H9 (cell line): ENCODE measurements at regions not wholly inside any gene's neighbourhood (a gene's known extent, or its start where the extent isn't known, plus 50 kb on each side); places are given as distances from the start of the nearest gene placed in this dataset.

ENCODE experiments used
- DNase-seq: peaks from one replicate; pipeline ENCODE4 v3.0.0-alpha.2; 2017
- H2AFZ ChIP-seq: one replicate; pipeline ENCODE4 v1.6.1; 2013; ENCODE audit warnings: mild to moderate bottlenecking, low read length, control low read depth, moderate library complexity
- H2AK5ac ChIP-seq: 2 replicates; pipeline ENCODE4 v1.6.1; 2013; ENCODE audit warnings: low read length, control low read depth, mixed read lengths; ENCODE audit not compliant: insufficient read length
- H2BK120ac ChIP-seq: one replicate; pipeline ENCODE4 v1.6.1; 2013; ENCODE audit warnings: low read depth, mild to moderate bottlenecking, low read length, control low read depth, inconsistent platforms; ENCODE audit not compliant: poor library complexity, severe bottlenecking
- H2BK12ac ChIP-seq: 2 replicates; pipeline ENCODE4 v1.6.1; 2013; ENCODE audit warnings: low read length, control low read depth, mixed read lengths, low read depth; ENCODE audit not compliant: insufficient read length
- H2BK15ac ChIP-seq: 2 replicates; pipeline ENCODE4 v1.6.1; 2013; ENCODE audit warnings: low read depth, low read length, control low read depth
- H2BK20ac ChIP-seq: one replicate; pipeline ENCODE4 v1.6.1; 2013; ENCODE audit warnings: low read depth, mild to moderate bottlenecking, low read length, control low read depth, inconsistent platforms; ENCODE audit not compliant: poor library complexity, severe bottlenecking
- H2BK5ac ChIP-seq: 2 replicates; pipeline ENCODE4 v1.6.1; 2013; ENCODE audit warnings: low read length, control low read depth, mixed read lengths; ENCODE audit not compliant: insufficient read length
- H3K14ac ChIP-seq: 2 replicates; pipeline ENCODE4 v1.6.1; 2013; ENCODE audit warnings: low read length, control low read depth; ENCODE audit not compliant: insufficient read depth
- H3K18ac ChIP-seq: 2 replicates; pipeline ENCODE4 v1.6.1; 2013; ENCODE audit warnings: low read depth, mild to moderate bottlenecking, mixed read lengths, low read length, control low read depth; ENCODE audit not compliant: insufficient read length
- H3K23ac ChIP-seq: 2 replicates; pipeline ENCODE4 v1.6.1; 2013; ENCODE audit warnings: low read length, control low read depth, mixed read lengths, low read depth; ENCODE audit not compliant: insufficient read length
- H3K23me2 ChIP-seq: 2 replicates; pipeline ENCODE4 v1.6.1; 2013; ENCODE audit warnings: low read depth, mild to moderate bottlenecking, mixed read lengths, low read length, control low read depth; ENCODE audit not compliant: insufficient read length, poor library complexity, severe bottlenecking
- H3K27ac ChIP-seq: 2 replicates; pipeline ENCODE4 v1.5.1; 2013; ENCODE audit warnings: low read length, control low read depth, mixed read lengths, low read depth; ENCODE audit not compliant: insufficient read length
- H3K27me3 ChIP-seq: 2 replicates; pipeline ENCODE4 v1.6.1; 2013; ENCODE audit warnings: low read length, control low read depth, inconsistent platforms; ENCODE audit not compliant: insufficient read depth
- H3K4ac ChIP-seq: 2 replicates; pipeline ENCODE4 v1.6.1; 2013; ENCODE audit warnings: low read depth, mild to moderate bottlenecking, control low read depth, inconsistent platforms, low read length, moderate library complexity
- H3K4me1 ChIP-seq: 2 replicates; pipeline ENCODE4 v1.6.1; 2013; ENCODE audit warnings: low read length, control low read depth, inconsistent platforms; ENCODE audit not compliant: insufficient read depth
- H3K4me2 ChIP-seq: 2 replicates; pipeline ENCODE4 v1.6.1; 2013; ENCODE audit warnings: low read length, control low read depth, mixed read lengths; ENCODE audit not compliant: insufficient read length, insufficient read depth
- H3K56ac ChIP-seq: 2 replicates; pipeline ENCODE4 v1.6.1; 2013; ENCODE audit warnings: low read depth, mild to moderate bottlenecking, mixed read lengths, low read length, control low read depth; ENCODE audit not compliant: insufficient read length
- H3K79me1 ChIP-seq: 2 replicates; pipeline ENCODE4 v1.6.1; 2013; ENCODE audit warnings: low read depth, mild to moderate bottlenecking, moderate library complexity, low read length, control low read depth, inconsistent platforms; ENCODE audit not compliant: insufficient read depth, poor library complexity, severe bottlenecking
- H3K79me2 ChIP-seq: 2 replicates; pipeline ENCODE4 v1.6.1; 2013; ENCODE audit warnings: low read length, control low read depth, inconsistent platforms; ENCODE audit not compliant: insufficient read depth
- H3K9ac ChIP-seq: 2 replicates; pipeline ENCODE4 v1.6.1; 2013; ENCODE audit warnings: low read length, control low read depth, mixed read lengths; ENCODE audit not compliant: insufficient read length; ENCODE audit errors: extremely low read depth
- H3K9me3 ChIP-seq: one replicate; pipeline ENCODE4 v1.6.1; 2013; ENCODE audit warnings: low read depth, low read length, inconsistent platforms; ENCODE audit not compliant: control insufficient read depth
- H3T11ph ChIP-seq: one replicate; pipeline ENCODE4 v1.6.1; 2013; ENCODE audit warnings: mild to moderate bottlenecking, low read length, control low read depth, inconsistent platforms
- H4K20me1 ChIP-seq: one replicate; pipeline ENCODE4 v1.6.1; 2013; ENCODE audit not compliant: control insufficient read depth, insufficient read length, insufficient read depth
- H4K5ac ChIP-seq: 2 replicates; pipeline ENCODE4 v1.6.1; 2013; ENCODE audit warnings: low read depth, mild to moderate bottlenecking, mixed read lengths, low read length, control low read depth; ENCODE audit not compliant: insufficient read length
- H4K8ac ChIP-seq: replicated peaks from 2 replicates; pipeline ENCODE4 v1.6.1; 2013; ENCODE audit warnings: low read length, control low read depth, mixed read lengths, low read depth; ENCODE audit not compliant: insufficient read length
- H4K91ac ChIP-seq: 2 replicates; pipeline ENCODE4 v1.6.1; 2013; ENCODE audit warnings: low read depth, mild to moderate bottlenecking, moderate library complexity, mixed read lengths, low read length, control low read depth; ENCODE audit not compliant: insufficient read length
- H3K27ac Mint-ChIP-seq, 3 experiments: 2 replicates in 2 of 3; 3 replicates in 1 of 3; pipeline ENCODE4 v1.8.0; 2020 to 2021; ENCODE audit warnings: mixed read lengths in 3 of 3, mild to moderate bottlenecking in 1 of 3, moderate library complexity in 1 of 3
- H3K27me3 Mint-ChIP-seq: 2 replicates; pipeline ENCODE4 v1.8.0; 2021; ENCODE audit warnings: low read depth, mild to moderate bottlenecking, moderate library complexity, mixed read lengths
- H3K36me3 Mint-ChIP-seq, 3 experiments: 2 replicates in 2 of 3; 3 replicates in 1 of 3; pipeline ENCODE4 v1.8.0; 2020 to 2021; ENCODE audit warnings: low read depth in 3 of 3, mixed read lengths in 3 of 3; ENCODE audit not compliant: insufficient read depth in 1 of 3
- H3K4me1 Mint-ChIP-seq, 2 experiments: 2 replicates each; pipeline ENCODE4 v1.8.0; 2020; ENCODE audit warnings: mixed read lengths in 2 of 2
- H3K4me3 Mint-ChIP-seq, 2 experiments: 2 replicates in 1 of 2; 3 replicates in 1 of 2; pipeline ENCODE4 v1.8.0; 2020 to 2021; ENCODE audit warnings: mild to moderate bottlenecking in 2 of 2, mixed read lengths in 2 of 2, moderate library complexity in 1 of 2
- H3K9me3 Mint-ChIP-seq, 2 experiments: 2 replicates in 1 of 2; 3 replicates in 1 of 2; pipeline ENCODE4 v1.8.0; 2020; ENCODE audit warnings: mild to moderate bottlenecking in 2 of 2, mixed read lengths in 2 of 2, moderate library complexity in 1 of 2
- CTCF ChIP-seq: fragments of 200-600 bp; sonication (generic); conservative IDR thresholded peaks from 3 replicates; pipeline ENCODE4 v1.8.0; 2021; ENCODE audit warnings: antibody characterized with exemption, mild to moderate bottlenecking
- WGBS: extraction: QIAGEN DNeasy Blood & Tissue Kit; methylation state at CpG from one replicate; pipeline ENCODE4 v1.1.7; 2013; ENCODE audit warnings: missing lambda C conversion rate, low lambda C conversion rate, mixed read lengths; ENCODE audit not compliant: insufficient read length; ENCODE audit errors: extremely low coverage; 5-methylcytosine and 5-hydroxymethylcytosine counted together

DNA sequence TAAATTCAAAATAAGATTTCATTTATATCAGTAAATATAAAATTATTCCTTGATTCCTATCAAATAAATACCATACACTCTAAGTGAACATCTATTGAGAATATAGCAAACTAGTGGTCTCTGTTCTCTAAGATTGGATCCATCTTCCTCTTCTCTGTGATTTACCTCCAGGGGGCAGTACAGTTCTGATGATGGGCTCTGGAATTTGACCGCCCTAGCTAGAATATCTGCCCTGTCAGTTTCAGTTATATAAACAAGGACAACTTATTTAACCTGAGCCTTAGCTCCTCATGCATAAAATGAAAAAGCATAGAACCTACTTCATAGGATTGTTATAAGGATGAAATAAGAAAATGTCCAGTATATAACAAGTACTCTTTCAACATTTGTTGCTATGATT, 171.1 kb upstream of the CCDC54 start:
- peak; percentile 90 for TF ChIP-seq CTCF
- no peak overlapping the region for H3K4ac ChIP-seq
- H2BK120ac ChIP-seq = no peak overlapping the region
- WGBS = no CpG with 5 or more reads among the region's 1 CpG
- H3K9me3 Mint-ChIP-seq = no peaks in the 10 kb centered on the region
- H2BK12ac ChIP-seq = no peak overlapping the region
- no peak overlapping the region for H2AFZ ChIP-seq
- H3K23ac ChIP-seq = no peak overlapping the region
- no peaks in the 10 kb centered on the region for H4K20me1 ChIP-seq
- no peaks in the 10 kb centered on the region for H3K27me3 Mint-ChIP-seq
- no peak overlapping the region for H3K27ac Mint-ChIP-seq
- no peak overlapping the region for H3K18ac ChIP-seq
- H3T11ph ChIP-seq = no peak overlapping the region
- no peak overlapping the region for H2BK5ac ChIP-seq
- H3K27me3 ChIP-seq = no peaks in the 10 kb centered on the region
- no peak overlapping the region for H3K4me2 ChIP-seq
- H3K4me3 Mint-ChIP-seq = no peak overlapping the region
- no peak overlapping the region for H4K8ac ChIP-seq
- no peak overlapping the region for H2BK20ac ChIP-seq
- H3K14ac ChIP-seq = no peak overlapping the region
- no peak overlapping the region for H2BK15ac ChIP-seq
- H3K36me3 Mint-ChIP-seq = no peaks in the 10 kb centered on the region
- H4K5ac ChIP-seq = no peak overlapping the region
- H2AK5ac ChIP-seq = no peak overlapping the region
- peaks cover 8 to 10% of the 10 kb centered on the region in 2 experiments for H3K4me1 Mint-ChIP-seq
- no peaks in the 10 kb centered on the region for H3K9me3 ChIP-seq
- H3K79me2 ChIP-seq = no peaks in the 10 kb centered on the region
- H3K56ac ChIP-seq = no peak overlapping the region
- H3K9ac ChIP-seq = no peak overlapping the region
- H3K79me1 ChIP-seq = no peaks in the 10 kb centered on the region
- no peaks in the 10 kb centered on the region; the same call in 1 of the 2 replicates for H3K4me1 ChIP-seq
- no peak for DNase-seq
- no peak overlapping the region for H3K27ac ChIP-seq
- no peak overlapping the region for H4K91ac ChIP-seq
- no peaks in the 10 kb centered on the region for H3K23me2 ChIP-seq
